ENCODE measurements at regions not wholly inside any gene's neighbourhood (a gene's known extent, or its start where the extent isn't known, plus 50 kb on each side); places are given as distances from the start of the nearest gene placed in this dataset.

- ChIA-PET POLR2A (ENCODE audit: low non-redundant PET) (no interaction called here), CTCF (no interaction called here)
- H3K9me3 ChIP-seq (ENCODE audit: low read depth, low read length, poor library complexity, severe bottlenecking), result no peaks in the 10 kb centered on the region
- BruUV-seq (replicated peaks), result no TSS peak
- no peak overlapping the region for H3K4me3 ChIP-seq (ENCODE audit: low read depth, low read length, poor library complexity, severe bottlenecking)
- no peak for TF ChIP-seq EZH2 (IDR thresholded peaks at IDR 0.05; ENCODE audit: borderline replicate concordance, low read depth, low read length, poor library complexity, severe bottlenecking)
- TF ChIP-seq CTCF (conservative IDR thresholded peaks at IDR 0.05; ENCODE audit: low read depth, low read length), result no peak
- intact Hi-C loops (cut with micrococcal nuclease; ENCODE audit: unreplicated experiment), result no loop called here
- H3K4me1 ChIP-seq (ENCODE audit: insufficient read depth, low read length, poor library complexity, severe bottlenecking), result no peaks in the 10 kb centered on the region
- H3K36me3 ChIP-seq (ENCODE audit: insufficient read depth, low read length, poor library complexity, severe bottlenecking), result no peaks in the 10 kb centered on the region
- peaks cover 13% of the 10 kb centered on the region for H3K27me3 ChIP-seq (replicated peaks; ENCODE audit: insufficient read depth, low read depth, low read length, poor library complexity)
- H3K27ac ChIP-seq (ENCODE audit: low read depth, low read length, poor library complexity, severe bottlenecking), result no peak overlapping the region
- DNase-seq (ENCODE audit: low spot score), result no peak
These were observed 424.6 kb downstream of the MED10 start for GRCh38 chr5:5953584-5954274.

- CTCF ChIA-PET, result no interaction called here
- BruUV-seq (replicated peaks), result no TSS peak
- Histone ChIP-seq H3K36me3 (ENCODE audit: insufficient read depth, low read length, poor library complexity, severe bottlenecking) (no peaks in the 10 kb centered on the region), H3K4me1 (ENCODE audit: insufficient read depth, low read length, poor library complexity, severe bottlenecking) (no peaks in the 10 kb centered on the region), H3K27me3 (replicated peaks; ENCODE audit: insufficient read depth, low read depth, low read length, poor library complexity) (peaks cover 13% of the 10 kb centered on the region), H3K9me3 (ENCODE audit: low read depth, low read length, poor library complexity, severe bottlenecking) (no peaks in the 10 kb centered on the region), H3K4me3 (ENCODE audit: low read depth, low read length, poor library complexity, severe bottlenecking) (no peak overlapping the region), H3K27ac (ENCODE audit: low read depth, low read length, poor library complexity, severe bottlenecking) (no peak overlapping the region)
- intact Hi-C loops (cut with micrococcal nuclease; ENCODE audit: unreplicated experiment), result no loop called here
- no peak for DNase-seq (ENCODE audit: low spot score)
- no peak for TF ChIP-seq CTCF (conservative IDR thresholded peaks at IDR 0.05; ENCODE audit: low read depth, low read length)
- no peak for TF ChIP-seq EZH2 (IDR thresholded peaks at IDR 0.05; ENCODE audit: borderline replicate concordance, low read depth, low read length, poor library complexity, severe bottlenecking)
- POLR2A ChIA-PET (ENCODE audit: low non-redundant PET), result no interaction called here
These were observed 426.4 kb downstream of the MED10 start for GRCh38 chr5:5951953-5952352.

GRCh38 chr5:5950658-5951057 is 427.7 kb downstream of the MED10 start:
- no peak for DNase-seq (ENCODE audit: low spot score)
- H3K9me3 ChIP-seq (ENCODE audit: low read depth, low read length, poor library complexity, severe bottlenecking), result no peaks in the 10 kb centered on the region
- H3K27ac ChIP-seq (ENCODE audit: low read depth, low read length, poor library complexity, severe bottlenecking), result no peak overlapping the region
- intact Hi-C loops (cut with micrococcal nuclease; ENCODE audit: unreplicated experiment), result no loop called here
- TF ChIP-seq EZH2 (IDR thresholded peaks at IDR 0.05; ENCODE audit: borderline replicate concordance, low read depth, low read length, poor library complexity, severe bottlenecking), result no peak
- TF ChIP-seq CTCF (conservative IDR thresholded peaks at IDR 0.05; ENCODE audit: low read depth, low read length), result no peak
- BruUV-seq (replicated peaks), result no TSS peak
- no peaks in the 10 kb centered on the region for H3K36me3 ChIP-seq (ENCODE audit: insufficient read depth, low read length, poor library complexity, severe bottlenecking)
- ChIA-PET CTCF (no interaction called here), POLR2A (ENCODE audit: low non-redundant PET) (no interaction called here)
- H3K4me1 ChIP-seq (ENCODE audit: insufficient read depth, low read length, poor library complexity, severe bottlenecking), result no peaks in the 10 kb centered on the region
- H3K27me3 ChIP-seq (replicated peaks; ENCODE audit: insufficient read depth, low read depth, low read length, poor library complexity), result peaks cover 9% of the 10 kb centered on the region
- H3K4me3 ChIP-seq (ENCODE audit: low read depth, low read length, poor library complexity, severe bottlenecking), result no peak overlapping the region
